GM12864 (cell line): ENCODE measurements at regions not wholly inside any gene's neighbourhood (a gene's known extent, or its start where the extent isn't known, plus 50 kb on each side); places are given as distances from the start of the nearest gene placed in this dataset.
A peak's percentile ranks its signal among the peaks of the same experiment; 100 is the strongest.

Experiments used
- DNase-seq: peaks from one replicate; pipeline ENCODE4 v3.0.0-alpha.2; 2011; ENCODE audit warnings: low read depth
- H3K4me3 ChIP-seq: 2 replicates; pipeline ENCODE4 v1.5.1; 2011; ENCODE audit warnings: mild to moderate bottlenecking, low read depth, low read length, control low read depth
- CTCF ChIP-seq: IDR thresholded peaks from 2 replicates; pipeline ENCODE4 v1.5.1; 2011; ENCODE audit warnings: low read depth, mild to moderate bottlenecking, moderate library complexity, low read length, control low read depth, inconsistent platforms; ENCODE audit errors: missing control alignments

GRCh38 chr2:176508984-176509740 lies 239.9 kb downstream of the MTX2 start:
- DNase-seq = peak; percentile 15
- no peak for TF ChIP-seq CTCF

GRCh38 chr2:176514276-176514675 lies 245.0 kb downstream of the MTX2 start:
- DNase-seq = no peak
- TF ChIP-seq CTCF = no peak
- H3K4me3 ChIP-seq = no peak overlapping the region

More at GRCh38 chr2:176508984-176509740, 239.9 kb downstream of the MTX2 start:
- no peak overlapping the region for H3K4me3 ChIP-seq

GRCh38 chr2:176514805-176515500 lies 245.7 kb downstream of the MTX2 start:
- DNase-seq = no peak
- no peak overlapping the region for H3K4me3 ChIP-seq
- TF ChIP-seq CTCF = no peak

GRCh38 chr2:176516051-176516602 lies 246.9 kb downstream of the MTX2 start:
- no peak for TF ChIP-seq CTCF
- H3K4me3 ChIP-seq = no peak overlapping the region
- no peak for DNase-seq

- no peak for DNase-seq
- no peak overlapping the region for H3K4me3 ChIP-seq
- no peak for TF ChIP-seq CTCF
Observed at GRCh38 chr2:176518823-176519222, 249.6 kb downstream of the MTX2 start.

GRCh38 chr2:176521878-176522670 lies 252.8 kb downstream of the MTX2 start:
- DNase-seq = no peak
- H3K4me3 ChIP-seq = no peak overlapping the region
- TF ChIP-seq CTCF = no peak
